K562 (cell line): ENCODE measurements at regions not wholly inside any gene's neighbourhood (a gene's known extent, or its start where the extent isn't known, plus 50 kb on each side); places are given as distances from the start of the nearest gene placed in this dataset.

ENCODE experiments used
- ARID1B ChIP-seq: fragments of 450-650 bp; IDR thresholded peaks from 2 replicates; pipeline ENCODE4 v1.6.1; 2016; ENCODE audit warnings: antibody characterized with exemption, mild to moderate bottlenecking, inconsistent platforms
- BCL6 ChIP-seq: fragments of 250-450 bp; sonication (Bioruptor Pico); IDR thresholded peaks from 2 replicates; pipeline ENCODE4 v1.4.0; 2020
- BCLAF1 ChIP-seq, 2 experiments: fragments of 450-650 bp in 1 of 2; IDR thresholded peaks; 2 replicates each; pipeline ENCODE4 v1.6.1; 2011 to 2017; ENCODE audit warnings: low read depth in 2 of 2, antibody characterized with exemption in 1 of 2, borderline replicate concordance in 1 of 2, low read length in 1 of 2, mild to moderate bottlenecking in 1 of 2, mixed read lengths in 1 of 2; ENCODE audit not compliant: control insufficient read depth in 1 of 2
- BCOR ChIP-seq: fragments of 450-650 bp; IDR thresholded peaks from 2 replicates; pipeline ENCODE4 v1.6.1; 2016
- CBFA2T3 ChIP-seq: fragments of 450-650 bp; IDR thresholded peaks from 2 replicates; pipeline ENCODE4 v1.6.1; 2017
- CEBPB ChIP-seq: fragments of 450-650 bp; IDR thresholded peaks from 2 replicates; pipeline ENCODE4 v1.6.1; 2016; ENCODE audit warnings: missing genetic modification characterization, missing compliant biosample characterization
- CHD4 ChIP-seq: fragments of 200-600 bp; sonication (generic); IDR thresholded peaks from 3 replicates; pipeline ENCODE4 v1.6.1; 2012; ENCODE audit warnings: low read depth, mild to moderate bottlenecking, mixed read lengths, low read length, inconsistent platforms; ENCODE audit not compliant: insufficient read depth, insufficient replicate concordance, poor library complexity, severe bottlenecking
- CREB3L1 ChIP-seq: fragments of 450-650 bp; IDR thresholded peaks from 2 replicates; pipeline ENCODE4 v1.6.1; 2014; ENCODE audit warnings: low read depth, mild to moderate bottlenecking, moderate library complexity, borderline replicate concordance
- EHMT2 ChIP-seq: fragments of 450-650 bp; IDR thresholded peaks from 2 replicates; pipeline ENCODE4 v1.6.1; 2018; ENCODE audit warnings: antibody characterized with exemption
- EP400 ChIP-seq: fragments of 450-650 bp; IDR thresholded peaks from 2 replicates; pipeline ENCODE4 v1.6.1; 2017; ENCODE audit warnings: antibody characterized with exemption, mild to moderate bottlenecking, moderate library complexity
- FOXK1 ChIP-seq: sonication (generic); formaldehyde crosslinking; IDR thresholded peaks from 2 replicates; pipeline ENCODE4 v1.8.0; 2022; ENCODE audit warnings: missing genetic modification reagents, mild to moderate bottlenecking, borderline replicate concordance
- GATA2 ChIP-seq: sonication (generic); formaldehyde crosslinking; IDR thresholded peaks from 2 replicates; pipeline ENCODE4 v1.4.0; 2020; ENCODE audit warnings: mild to moderate bottlenecking, missing genetic modification reagents
- GTF2F1 ChIP-seq: IDR thresholded peaks from 2 replicates; pipeline ENCODE4 v1.6.1; 2011; ENCODE audit warnings: low read depth, low read length, improper control_type of control experiment
- LARP7 ChIP-seq: fragments of 450-650 bp; IDR thresholded peaks from 2 replicates; pipeline ENCODE4 v1.6.1; 2016
- MEF2A ChIP-seq: IDR thresholded peaks from 2 replicates; pipeline ENCODE4 v1.6.1; 2011; ENCODE audit warnings: low read depth, mild to moderate bottlenecking, low read length, moderate library complexity; ENCODE audit not compliant: control insufficient read depth
- PCBP1 ChIP-seq: fragments of 200-400 bp; formaldehyde crosslinking; IDR thresholded peaks from 2 replicates; pipeline ENCODE4 v1.6.1; 2018; ENCODE audit warnings: mild to moderate bottlenecking, low read depth, low read length; ENCODE audit not compliant: poor library complexity, severe bottlenecking
- PCBP2 ChIP-seq: fragments of 200-400 bp; formaldehyde crosslinking; IDR thresholded peaks from 2 replicates; pipeline ENCODE4 v1.6.1; 2018; ENCODE audit warnings: low read length, low read depth, mild to moderate bottlenecking, moderate library complexity; ENCODE audit not compliant: poor library complexity, severe bottlenecking
- RNF219 ChIP-seq: fragments of 250-450 bp; sonication (Bioruptor Pico); IDR thresholded peaks from 2 replicates; pipeline ENCODE4 v1.5.0; 2022; ENCODE audit warnings: mild to moderate bottlenecking
- SAP30 ChIP-seq: fragments of 200-600 bp; sonication (generic); IDR thresholded peaks from 2 replicates; pipeline ENCODE4 v1.6.1; 2012; ENCODE audit warnings: borderline replicate concordance, low read depth, mild to moderate bottlenecking, moderate library complexity, low read length, control low read depth, inconsistent platforms; ENCODE audit not compliant: insufficient read depth, poor library complexity, severe bottlenecking
- SMARCA4 ChIP-seq: fragments of 450-650 bp; IDR thresholded peaks from 2 replicates; pipeline ENCODE4 v1.6.1; 2016
- STAT5A ChIP-seq: IDR thresholded peaks from 2 replicates; pipeline ENCODE4 v1.6.1; 2012; ENCODE audit warnings: low read length, inconsistent platforms, borderline replicate concordance
- TAL1 ChIP-seq: fragments of 450-650 bp; IDR thresholded peaks from 2 replicates; pipeline ENCODE4 v1.6.1; 2016; ENCODE audit warnings: mild to moderate bottlenecking
- ZNF644 ChIP-seq: fragments of 200-800 bp; sonication (Bioruptor generic); IDR thresholded peaks from 2 replicates; pipeline ENCODE4 v1.6.1; 2016; ENCODE audit warnings: low read depth, missing genetic modification characterization, missing compliant biosample characterization
- ZNF695 ChIP-seq: fragments of 450-650 bp; formaldehyde crosslinking; IDR thresholded peaks from 2 replicates; pipeline ENCODE4 v1.4.0; 2020; ENCODE audit warnings: mild to moderate bottlenecking, moderate library complexity
- ZNF717 ChIP-seq: fragments of 250-450 bp; sonication (Bioruptor Pico); IDR thresholded peaks from 2 replicates; pipeline ENCODE4 v1.5.0; 2021

GRCh38 chr6:15769511-15770018 lies 106.7 kb upstream of the DTNBP1 start (continued):
- TF ChIP-seq ARID1B (peak; percentile 65), BCL6 (CRISPR knock-in tag) (no peak), SMARCA4 (0 out of 2 replicates have a peak, but pooled peaks have one; percentile 52), LARP7 (no peak), SAP30 (no peak), FOXK1 (CRISPR knock-in tag) (no peak), CBFA2T3 (peak; percentile 52), EP400 (no peak), PCBP2 (no peak), TAL1 (peak; percentile 24; the same call in 1 of the 2 replicates), STAT5A (no peak), GATA2 (CRISPR knock-in tag) (peak; percentile 33), BCLAF1 (IDR thresholded peaks at IDR 0.05; ENCODE audit: borderline replicate concordance in 1 of 2, control insufficient read depth in 1 of 2, low read depth in 2 of 2, low read length in 1 of 2) (no peak), GTF2F1 (no peak), PCBP1 (no peak), EHMT2 (no peak), BCOR (no peak), CEBPB (tag) (no peak), CREB3L1 (no peak), RNF219 (no peak), MEF2A (no peak; the same call in 1 of the 2 replicates), CHD4 (no peak), ZNF695 (CRISPR knock-in tag) (no peak), ZNF644 (no peak), ZNF717 (CRISPR knock-in tag) (no peak)
